B cell (primary cell): ENCODE measurements at regions not wholly inside any gene's neighbourhood (a gene's known extent, or its start where the extent isn't known, plus 50 kb on each side); places are given as distances from the start of the nearest gene placed in this dataset.

Source experiments
- ATAC-seq: fragments of 200-7000 bp; cut with Tn5 transposase; one replicate; pipeline ENCODE4 v1.10.0; 2021; ENCODE audit warnings: low read depth, mild to moderate bottlenecking, moderate number of reproducible peaks, moderate library complexity
- CTCF ChIA-PET: fragments of 350-600 bp; sonication (Branson Sonifier 250); formaldehyde crosslinking; loops from one replicate; lab custom pipeline; 2021; ENCODE audit warnings: antibody characterized with exemption, inconsistent platforms; lab: Charles Lee
- POLR2A ChIA-PET: fragments of 350-600 bp; sonication (Branson Sonifier 250); formaldehyde crosslinking; loops from one replicate; lab custom pipeline; 2021; ENCODE audit warnings: antibody characterized with exemption; lab: Charles Lee
- DNase-seq: peaks from one replicate; pipeline ENCODE4 v3.0.0; 2013
- H2AFZ ChIP-seq: 2 replicates; pipeline ENCODE4 v1.6.1; 2012; ENCODE audit warnings: mild to moderate bottlenecking, low read depth, low read length; ENCODE audit not compliant: insufficient read depth, poor library complexity, severe bottlenecking
- H3K27ac ChIP-seq, 2 donors: 1 replicate in 1 of 2; 2 replicates in 1 of 2; pipeline ENCODE4 v1.5.1; 2012 to 2013; ENCODE audit warnings: low read length in 2 of 2, mild to moderate bottlenecking in 2 of 2, moderate library complexity in 1 of 2
- H3K27me3 ChIP-seq, 4 experiments: fragments of 200-600 bp in 1 of 4; sonication (generic) in 1 of 4; replicated peaks in 1 of 4; 1 replicate in 2 of 4; 2 replicates in 2 of 4; pipeline versions ENCODE4 v1.6.1 to v1.7.0; 2013 to 2016; ENCODE audit warnings: low read length in 3 of 4, mild to moderate bottlenecking in 2 of 4, mixed read lengths in 1 of 4, moderate library complexity in 1 of 4; ENCODE audit not compliant: insufficient read depth in 4 of 4, control insufficient read depth in 3 of 4; ENCODE audit errors: control extremely low read depth in 1 of 4
- H3K36me3 ChIP-seq, 2 experiments: replicated peaks in 1 of 2; 1 replicate in 1 of 2; 2 replicates in 1 of 2; pipeline versions ENCODE4 v1.6.1 to v1.7.1; 2013; ENCODE audit warnings: low read length in 1 of 2; ENCODE audit not compliant: insufficient read depth in 2 of 2, control insufficient read depth in 1 of 2; ENCODE audit errors: control extremely low read depth in 1 of 2, extremely low read depth in 1 of 2
- H3K4me1 ChIP-seq, 2 donors: fragments of 200-600 bp in 1 of 2; sonication (generic) in 1 of 2; 1 replicate in 1 of 2; 2 replicates in 1 of 2; pipeline versions ENCODE4 v1.5.1 to v1.6.1; 2013 to 2017; ENCODE audit warnings: low read length in 2 of 2; ENCODE audit not compliant: control insufficient read depth in 2 of 2, insufficient read depth in 2 of 2
- H3K4me2 ChIP-seq: replicated peaks from 2 replicates; pipeline ENCODE3; 2012; ENCODE audit warnings: mild to moderate bottlenecking, low read depth, low read length; ENCODE audit not compliant: poor library complexity, severe bottlenecking
- H3K4me3 ChIP-seq, 5 experiments: fragments of 200-600 bp in 1 of 5; sonication (generic) in 1 of 5; 1 replicate in 3 of 5; 2 replicates in 2 of 5; pipeline versions ENCODE4 v1.5.1 to v1.7.0; 2011 to 2016; ENCODE audit warnings: low read length in 4 of 5, mild to moderate bottlenecking in 4 of 5, low read depth in 2 of 5, control low read depth in 1 of 5, moderate library complexity in 1 of 5; ENCODE audit not compliant: insufficient read depth in 1 of 5; ENCODE audit errors: control extremely low read depth in 1 of 5, extremely low read depth in 1 of 5
- H3K79me2 ChIP-seq: fragments of 200-600 bp; sonication (generic); one replicate; pipeline ENCODE4 v1.6.0; 2016; ENCODE audit warnings: low read length; ENCODE audit not compliant: control insufficient read depth, insufficient read depth
- H3K9ac ChIP-seq: fragments of 200-600 bp; sonication (generic); 2 replicates; pipeline ENCODE4 v1.6.1; 2017; ENCODE audit warnings: mild to moderate bottlenecking, low read length, moderate library complexity
- H3K9me3 ChIP-seq, 3 donors: one replicate each; pipeline versions ENCODE4 v1.6.1 to v1.7.1; 2013; ENCODE audit warnings: low read length in 2 of 3; ENCODE audit not compliant: control insufficient read depth in 2 of 3, insufficient read depth in 1 of 3; ENCODE audit errors: control extremely low read depth in 1 of 3
- H4K20me1 ChIP-seq: 2 replicates; pipeline ENCODE4 v1.6.0; 2012; ENCODE audit warnings: mild to moderate bottlenecking, low read length; ENCODE audit not compliant: insufficient read depth, control insufficient read depth, poor library complexity, severe bottlenecking
- H3K27ac Mint-ChIP-seq: one replicate; pipeline ENCODE4 v1.8.0; 2021; ENCODE audit warnings: mixed read lengths
- H3K27me3 Mint-ChIP-seq: one replicate; pipeline ENCODE4 v1.8.0; 2021; ENCODE audit warnings: mixed read lengths
- H3K4me1 Mint-ChIP-seq: one replicate; pipeline ENCODE4 v1.8.0; 2021; ENCODE audit warnings: mixed read lengths
- H3K4me3 Mint-ChIP-seq: one replicate; pipeline ENCODE4 v1.8.0; 2021; ENCODE audit warnings: mixed read lengths
- H3K9me3 Mint-ChIP-seq: one replicate; pipeline ENCODE4 v1.8.0; 2022; ENCODE audit warnings: mixed read lengths; ENCODE audit not compliant: insufficient read depth
- CTCF ChIP-seq: fragments of 200-600 bp; IDR thresholded peaks from one replicate; pipeline ENCODE4 v1.8.0; 2022; ENCODE audit warnings: antibody characterized with exemption, mild to moderate bottlenecking
- EZH2 ChIP-seq: IDR thresholded peaks from 2 replicates; pipeline ENCODE4 v1.6.1; 2012; ENCODE audit warnings: borderline replicate concordance, low read depth, mild to moderate bottlenecking, moderate library complexity, low read length; ENCODE audit not compliant: insufficient read depth, poor library complexity, severe bottlenecking
- WGBS: methylation state at CpG from one replicate; pipeline ENCODE4 v1.1.5; 2013; ENCODE audit warnings: missing lambda C conversion rate; ENCODE audit not compliant: insufficient coverage; 5-methylcytosine and 5-hydroxymethylcytosine counted together
- intact Hi-C: fragments of 100-400 bp; cut with micrococcal nuclease; formaldehyde crosslinking; loops from one replicate; pipeline ENCODE4 v1.10.0; 2022

GRCh38 chrX:30468471-30468870 lies 109.1 kb downstream of the TASL start:
- WGBS: no CpG with 5 or more reads among the region's 3 CpGs
- H3K4me1 Mint-ChIP-seq: no peaks in the 10 kb centered on the region
- ATAC-seq: no peak
- Histone ChIP-seq H3K9me3 (no peaks in the 10 kb centered on the region), H3K79me2 (no peaks in the 10 kb centered on the region), H3K27ac (no peak overlapping the region), H2AFZ (no peak overlapping the region), H3K27me3 (no peaks in the 10 kb centered on the region), H4K20me1 (no peaks in the 10 kb centered on the region), H3K36me3 (no peaks in the 10 kb centered on the region), H3K4me1 (no peaks in the 10 kb centered on the region), H3K4me3 (no peak overlapping the region), H3K4me2 (no peak overlapping the region), H3K9ac (no peak overlapping the region)
- H3K27ac Mint-ChIP-seq: no peak overlapping the region
- H3K9me3 Mint-ChIP-seq: no peaks in the 10 kb centered on the region
- intact Hi-C loops: no loop called here
- no peak overlapping the region for H3K4me3 Mint-ChIP-seq
- no peaks in the 10 kb centered on the region for H3K27me3 Mint-ChIP-seq
- TF ChIP-seq EZH2: no peak
- TF ChIP-seq CTCF: no peak
- no peak for DNase-seq
- POLR2A ChIA-PET: no interaction called here
- CTCF ChIA-PET: no interaction called here
